HUDEP-2 (cell line): ENCODE measurements at regions not wholly inside any gene's neighbourhood (a gene's known extent, or its start where the extent isn't known, plus 50 kb on each side); places are given as distances from the start of the nearest gene placed in this dataset.

Experiments
- DNase-seq, 76 experiments: peaks; one replicate each; lab custom pipeline; 2025; ENCODE audit not compliant: unreplicated experiment in 76 of 76; lab: John Stamatoyannopoulos, UW

GRCh38 chr2:16615687-16616615 lies 49.7 kb downstream of the CYRIA start:
- no peak for DNase-seq

- no peak for DNase-seq
Measured at GRCh38 chr2:16615246-16615645, 50.4 kb downstream of the CYRIA start.

- DNase-seq, result peak in 41 of 76 experiments; percentile 6 to 48 (median 24)
Measured at GRCh38 chr2:16614314-16614860, 51.2 kb downstream of the CYRIA start.

- DNase-seq, result peak in 14 of 76 experiments; percentile 8 to 49 (median 18)
Measured at GRCh38 chr2:16613539-16614011, 52.1 kb downstream of the CYRIA start.

- DNase-seq, result no peak
Measured at GRCh38 chr2:16612490-16612889, 53.1 kb downstream of the CYRIA start.

GRCh38 chr2:16609786-16610185 lies 55.8 kb downstream of the CYRIA start:
- DNase-seq, result no peak

GRCh38 chr2:16608661-16609643 lies 56.7 kb downstream of the CYRIA start:
- peak in 71 of 76 experiments; percentile 11 to 85 (median 63) for DNase-seq

GRCh38 chr2:16607301-16607700 lies 58.3 kb downstream of the CYRIA start:
- no peak for DNase-seq

- DNase-seq, result no peak
Measured at GRCh38 chr2:16604236-16604635, 61.4 kb downstream of the CYRIA start.

- no peak for DNase-seq
Measured at GRCh38 chr2:16591370-16591933, 74.2 kb downstream of the CYRIA start.

GRCh38 chr2:16589465-16589864 lies 76.2 kb downstream of the CYRIA start:
- DNase-seq, result no peak

- DNase-seq, result no peak
Measured at GRCh38 chr2:16588565-16588964, 77.1 kb downstream of the CYRIA start.

GRCh38 chr2:16587601-16588000 lies 78.0 kb downstream of the CYRIA start:
- no peak for DNase-seq

- no peak for DNase-seq
Measured at GRCh38 chr2:16584824-16585540, 80.7 kb downstream of the CYRIA start.

GRCh38 chr2:16584084-16584483 lies 81.5 kb downstream of the CYRIA start:
- DNase-seq, result no peak

GRCh38 chr2:16581241-16581640 lies 84.4 kb downstream of the CYRIA start:
- no peak for DNase-seq

GRCh38 chr2:16578081-16578480 lies 87.6 kb downstream of the CYRIA start:
- no peak for DNase-seq

GRCh38 chr2:16570516-16570915 lies 95.1 kb downstream of the CYRIA start:
- no peak for DNase-seq

- no peak for DNase-seq
Measured at GRCh38 chr2:16568998-16569784, 96.4 kb downstream of the CYRIA start.
